Panc1 (cell line): ENCODE measurements at regions not wholly inside any gene's neighbourhood (a gene's known extent, or its start where the extent isn't known, plus 50 kb on each side); places are given as distances from the start of the nearest gene placed in this dataset.

ENCODE experiments used
- ATAC-seq: fragments of 200-7000 bp; cut with Tn5 transposase; 2 replicates; pipeline ENCODE4 v1.9.1; 2020; ENCODE audit warnings: mild to moderate bottlenecking, moderate library complexity
- BruUV-seq: library from RNA; stranded (reverse); fragments of 400-500 nt; replicated peaks from 2 replicates; lab custom pipeline; 2021; lab: Mats Ljungman, UMichigan
- CTCF ChIA-PET: fragments of 300-600 bp; sonication (Branson Sonifier 250); formaldehyde crosslinking; loops from one replicate; lab custom pipeline; 2022; ENCODE audit warnings: antibody characterized with exemption; lab: Charles Lee
- POLR2A ChIA-PET: fragments of 300-600 bp; sonication (Branson Sonifier 250); formaldehyde crosslinking; loops from one replicate; lab custom pipeline; 2022; ENCODE audit warnings: antibody characterized with exemption; lab: Charles Lee
- DNase-seq: peaks from one replicate; pipeline ENCODE4 v3.0.0-alpha.2; 2010; ENCODE audit warnings: low read depth, low spot score
- H3K27ac ChIP-seq: 2 replicates; pipeline ENCODE4 v1.5.1; 2011; ENCODE audit warnings: mild to moderate bottlenecking, low read length, inconsistent platforms
- H3K27me3 ChIP-seq: fragments of 200-500 bp; sonication (Bioruptor generic); 2 replicates; pipeline ENCODE4 v1.6.0; 2014; ENCODE audit warnings: low read length, inconsistent platforms; ENCODE audit not compliant: control insufficient read depth, insufficient read depth
- H3K36me3 ChIP-seq: fragments of 200-500 bp; sonication (Bioruptor generic); 2 replicates; pipeline ENCODE4 v1.5.1; 2014; ENCODE audit warnings: inconsistent platforms, mild to moderate bottlenecking, low read length, moderate library complexity; ENCODE audit not compliant: control insufficient read depth, insufficient read depth
- H3K4me1 ChIP-seq: 2 replicates; pipeline ENCODE4 v1.5.1; 2011; ENCODE audit warnings: inconsistent platforms, mild to moderate bottlenecking, low read length, moderate library complexity; ENCODE audit not compliant: control insufficient read depth, insufficient read depth
- H3K4me3 ChIP-seq, 2 experiments: 2 replicates each; pipeline ENCODE4 v1.5.1; 2011 to 2012; ENCODE audit warnings: low read depth in 2 of 2, low read length in 2 of 2, mild to moderate bottlenecking in 2 of 2, inconsistent platforms in 1 of 2, moderate library complexity in 1 of 2
- H3K9me3 ChIP-seq: fragments of 200-500 bp; sonication (Bioruptor generic); 2 replicates; pipeline ENCODE4 v1.5.1; 2014; ENCODE audit warnings: low read depth, mild to moderate bottlenecking, inconsistent platforms, low read length, moderate library complexity; ENCODE audit not compliant: control insufficient read depth, insufficient read depth
- POLR2AphosphoS5 ChIP-seq: IDR thresholded peaks from 2 replicates; pipeline ENCODE4 v1.6.1; 2012; ENCODE audit warnings: mild to moderate bottlenecking, low read depth, low read length, moderate library complexity
- SIN3A ChIP-seq: IDR thresholded peaks from 2 replicates; pipeline ENCODE4 v1.6.1; 2012; ENCODE audit warnings: low read depth, mild to moderate bottlenecking, low read length, moderate library complexity, borderline replicate concordance; ENCODE audit not compliant: insufficient read depth
- TCF7L2 ChIP-seq: IDR thresholded peaks from 2 replicates; pipeline ENCODE4 v1.6.1; 2011; ENCODE audit warnings: mild to moderate bottlenecking, low read depth, low read length, inconsistent platforms
- in situ Hi-C: cut with HindIII; loops from 2 replicates; pipeline ENCODE4 v1.10.0; 2016; ENCODE audit warnings: low sequenced_read_pairs, low pct_unique_long_range_greater_than_20kb
- intact Hi-C: fragments of 100-400 bp; cut with micrococcal nuclease; formaldehyde crosslinking; loops from one replicate; pipeline ENCODE4 v1.10.0; 2022; ENCODE audit not compliant: unreplicated experiment
- TF ChIP-seq, protein P1 (sequence below), 2 experiments: IDR thresholded peaks; 2 replicates each; pipeline ENCODE4 v1.6.1; 2011 to 2012; ENCODE audit warnings: low read depth in 2 of 2, control low read depth in 1 of 2, low read length in 1 of 2, mild to moderate bottlenecking in 1 of 2, moderate library complexity in 1 of 2; ENCODE audit not compliant: insufficient read depth in 1 of 2
- TF ChIP-seq, protein P2 (sequence below): fragments of 450-650 bp; IDR thresholded peaks from 2 replicates; pipeline ENCODE4 v1.5.1; 2017; ENCODE audit warnings: mild to moderate bottlenecking

DNA sequence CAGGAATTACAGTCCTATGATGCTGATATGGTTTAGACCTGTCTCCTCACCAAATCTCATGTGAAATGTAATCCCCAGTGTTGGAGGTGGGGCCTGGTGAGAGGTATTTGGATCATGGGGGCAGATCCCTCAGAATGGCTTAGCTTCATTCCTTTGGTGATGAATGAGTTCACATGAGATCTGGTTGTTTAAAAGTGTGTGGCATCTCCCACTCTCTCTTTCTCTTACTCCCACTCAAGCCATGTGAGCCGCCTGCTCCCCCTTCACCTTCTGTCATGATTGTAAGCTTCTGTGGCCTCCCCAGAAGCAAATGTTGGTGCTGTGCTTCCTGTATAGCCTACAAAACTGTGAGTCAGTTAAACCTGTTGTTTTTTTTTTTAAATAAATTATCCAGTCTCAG lies 89.4 kb upstream of the ARHGAP5 start:
- BruUV-seq = no TSS peak
- intact Hi-C loops (no loop called here), in situ Hi-C loops (no loop called here)
- Histone ChIP-seq H3K27me3 (no peaks in the 10 kb centered on the region), H3K4me1 (no peaks in the 10 kb centered on the region), H3K4me3 (no peak overlapping the region), H3K9me3 (no peaks in the 10 kb centered on the region), H3K27ac (no peak overlapping the region), H3K36me3 (no peaks in the 10 kb centered on the region)
- POLR2A ChIA-PET = no interaction called here
- CTCF ChIA-PET = no interaction called here
- no peak for ATAC-seq
- DNase-seq = no peak
- no peak for TF ChIP-seq SIN3A

DNA sequence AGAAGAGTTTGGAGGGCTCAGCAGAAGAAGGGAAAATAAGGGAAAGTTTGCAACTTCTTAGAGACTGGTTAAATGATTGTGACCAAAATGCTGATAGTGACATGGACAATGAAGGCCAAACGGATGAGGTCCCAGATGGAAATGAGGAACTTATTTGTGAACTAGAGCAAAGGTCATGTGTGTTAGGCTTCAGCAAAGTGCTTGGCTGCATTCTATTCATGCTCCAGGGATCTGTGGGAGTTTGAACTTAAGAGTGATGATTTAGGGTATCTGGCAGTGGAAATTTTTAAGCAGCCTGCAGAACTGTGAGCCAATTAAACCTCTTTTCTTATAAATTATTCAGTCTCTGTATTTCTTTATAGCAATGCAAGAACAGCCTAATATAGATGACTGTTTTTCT lies 88.9 kb upstream of the ARHGAP5 start:
- H3K9me3 ChIP-seq = no peaks in the 10 kb centered on the region
- intact Hi-C loops = no loop called here
- in situ Hi-C loops = no loop called here
- CTCF ChIA-PET = no interaction called here
- TF ChIP-seq, protein P1, sequence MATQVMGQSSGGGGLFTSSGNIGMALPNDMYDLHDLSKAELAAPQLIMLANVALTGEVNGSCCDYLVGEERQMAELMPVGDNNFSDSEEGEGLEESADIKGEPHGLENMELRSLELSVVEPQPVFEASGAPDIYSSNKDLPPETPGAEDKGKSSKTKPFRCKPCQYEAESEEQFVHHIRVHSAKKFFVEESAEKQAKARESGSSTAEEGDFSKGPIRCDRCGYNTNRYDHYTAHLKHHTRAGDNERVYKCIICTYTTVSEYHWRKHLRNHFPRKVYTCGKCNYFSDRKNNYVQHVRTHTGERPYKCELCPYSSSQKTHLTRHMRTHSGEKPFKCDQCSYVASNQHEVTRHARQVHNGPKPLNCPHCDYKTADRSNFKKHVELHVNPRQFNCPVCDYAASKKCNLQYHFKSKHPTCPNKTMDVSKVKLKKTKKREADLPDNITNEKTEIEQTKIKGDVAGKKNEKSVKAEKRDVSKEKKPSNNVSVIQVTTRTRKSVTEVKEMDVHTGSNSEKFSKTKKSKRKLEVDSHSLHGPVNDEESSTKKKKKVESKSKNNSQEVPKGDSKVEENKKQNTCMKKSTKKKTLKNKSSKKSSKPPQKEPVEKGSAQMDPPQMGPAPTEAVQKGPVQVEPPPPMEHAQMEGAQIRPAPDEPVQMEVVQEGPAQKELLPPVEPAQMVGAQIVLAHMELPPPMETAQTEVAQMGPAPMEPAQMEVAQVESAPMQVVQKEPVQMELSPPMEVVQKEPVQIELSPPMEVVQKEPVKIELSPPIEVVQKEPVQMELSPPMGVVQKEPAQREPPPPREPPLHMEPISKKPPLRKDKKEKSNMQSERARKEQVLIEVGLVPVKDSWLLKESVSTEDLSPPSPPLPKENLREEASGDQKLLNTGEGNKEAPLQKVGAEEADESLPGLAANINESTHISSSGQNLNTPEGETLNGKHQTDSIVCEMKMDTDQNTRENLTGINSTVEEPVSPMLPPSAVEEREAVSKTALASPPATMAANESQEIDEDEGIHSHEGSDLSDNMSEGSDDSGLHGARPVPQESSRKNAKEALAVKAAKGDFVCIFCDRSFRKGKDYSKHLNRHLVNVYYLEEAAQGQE (IDR thresholded peaks at IDR 0.05; ENCODE audit: insufficient read depth in 1 of 2, low read depth in 2 of 2, low read length in 1 of 2) = no peak
- TF ChIP-seq POLR2AphosphoS5 = no peak
- TF ChIP-seq SIN3A = no peak
- TF ChIP-seq TCF7L2 = no peak
- TF ChIP-seq, protein P2, sequence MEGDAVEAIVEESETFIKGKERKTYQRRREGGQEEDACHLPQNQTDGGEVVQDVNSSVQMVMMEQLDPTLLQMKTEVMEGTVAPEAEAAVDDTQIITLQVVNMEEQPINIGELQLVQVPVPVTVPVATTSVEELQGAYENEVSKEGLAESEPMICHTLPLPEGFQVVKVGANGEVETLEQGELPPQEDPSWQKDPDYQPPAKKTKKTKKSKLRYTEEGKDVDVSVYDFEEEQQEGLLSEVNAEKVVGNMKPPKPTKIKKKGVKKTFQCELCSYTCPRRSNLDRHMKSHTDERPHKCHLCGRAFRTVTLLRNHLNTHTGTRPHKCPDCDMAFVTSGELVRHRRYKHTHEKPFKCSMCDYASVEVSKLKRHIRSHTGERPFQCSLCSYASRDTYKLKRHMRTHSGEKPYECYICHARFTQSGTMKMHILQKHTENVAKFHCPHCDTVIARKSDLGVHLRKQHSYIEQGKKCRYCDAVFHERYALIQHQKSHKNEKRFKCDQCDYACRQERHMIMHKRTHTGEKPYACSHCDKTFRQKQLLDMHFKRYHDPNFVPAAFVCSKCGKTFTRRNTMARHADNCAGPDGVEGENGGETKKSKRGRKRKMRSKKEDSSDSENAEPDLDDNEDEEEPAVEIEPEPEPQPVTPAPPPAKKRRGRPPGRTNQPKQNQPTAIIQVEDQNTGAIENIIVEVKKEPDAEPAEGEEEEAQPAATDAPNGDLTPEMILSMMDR = no peak
- BruUV-seq = no TSS peak
- no peak for DNase-seq
- no peak overlapping the region for H3K27ac ChIP-seq
- no peaks in the 10 kb centered on the region for H3K4me1 ChIP-seq
- H3K36me3 ChIP-seq = no peaks in the 10 kb centered on the region
- POLR2A ChIA-PET = no interaction called here
- no peak overlapping the region for H3K4me3 ChIP-seq
- H3K27me3 ChIP-seq = no peaks in the 10 kb centered on the region
- no peak for ATAC-seq

DNA sequence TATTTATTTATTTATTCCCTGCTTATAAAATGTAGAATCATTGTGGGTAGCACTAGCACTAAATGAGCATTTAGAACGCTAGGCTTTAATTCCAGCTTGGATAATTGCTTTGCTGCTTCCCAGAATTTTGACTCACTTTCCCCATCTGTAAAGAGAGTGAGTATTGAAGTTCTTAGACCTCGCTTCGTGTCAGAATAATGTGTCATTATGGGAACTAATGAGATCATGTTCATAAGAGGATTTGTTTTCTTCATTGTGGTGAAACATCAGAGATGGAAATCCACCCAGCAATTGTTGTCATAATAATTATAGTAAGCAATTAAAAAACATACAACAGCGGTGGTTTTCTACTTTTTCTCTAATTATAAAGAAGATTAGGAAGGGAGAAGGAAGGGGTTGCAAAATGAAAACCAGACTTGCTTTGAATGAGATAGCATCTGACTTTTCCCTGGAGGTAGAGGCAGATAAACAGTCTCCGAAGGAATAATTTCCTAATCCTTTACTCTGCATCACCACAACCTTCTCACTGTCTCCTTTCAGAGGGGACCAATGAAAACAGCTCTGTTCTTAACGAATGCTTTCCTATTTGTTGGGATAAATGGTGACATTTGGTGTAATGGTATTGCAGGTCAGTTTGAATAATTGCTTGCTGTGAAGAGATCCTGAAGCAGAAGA lies 86.8 kb upstream of the ARHGAP5 start:
- in situ Hi-C loops = no loop called here
- no peak overlapping the region for H3K27ac ChIP-seq
- CTCF ChIA-PET = no interaction called here

More for the DNA sequence above, 86.8 kb upstream of the ARHGAP5 start:
- Histone ChIP-seq H3K9me3 (no peaks in the 10 kb centered on the region), H3K4me1 (no peaks in the 10 kb centered on the region), H3K27me3 (no peaks in the 10 kb centered on the region), H3K36me3 (no peaks in the 10 kb centered on the region), H3K4me3 (no peak overlapping the region)
- POLR2A ChIA-PET = no interaction called here
- intact Hi-C loops = no loop called here
- no peak for ATAC-seq
- BruUV-seq = no TSS peak
- no peak for DNase-seq
- no peak for TF ChIP-seq SIN3A
- TF ChIP-seq, protein P1 (IDR thresholded peaks at IDR 0.05; ENCODE audit: insufficient read depth in 1 of 2, low read depth in 2 of 2, low read length in 1 of 2) = no peak
